ENCODE measurements at regions not wholly inside any gene's neighbourhood (a gene's known extent, or its start where the extent isn't known, plus 50 kb on each side); places are given as distances from the start of the nearest gene placed in this dataset.
"Not testable (repeated sequence)": the region's sequence is repeated elsewhere in the genome, so short reads cannot be mapped to it uniquely, and the experiment has no call there.

GRCh38 chr6:28824793-28825731 lies 98.7 kb downstream of the TRIM27 start:
- no peaks in the 10 kb centered on the region for H3K36me3 ChIP-seq (ENCODE audit: control insufficient read depth in 5 of 5, insufficient read depth in 5 of 5, low read length in 5 of 5)
- no peak overlapping the region for H3K27ac ChIP-seq (ENCODE audit: low read depth, low read length)
- peaks cover 0 to 9% (median 7%) of the 10 kb centered on the region in 5 donors for H3K4me1 ChIP-seq (ENCODE audit: control insufficient read depth in 5 of 5, insufficient read depth in 5 of 5, low read length in 5 of 5)
- peaks cover 16 to 60% (median 33%) of the 10 kb centered on the region in 5 donors for H3K27me3 ChIP-seq (ENCODE audit: control insufficient read depth in 5 of 5, insufficient read depth in 4 of 5, low read length in 5 of 5)
- peak overlapping the region in 2 of 5 donors; percentile 35 to 42 for H3K4me3 ChIP-seq (ENCODE audit: low read depth in 1 of 5, low read length in 5 of 5)
- no peak overlapping the region for H3K9ac ChIP-seq (ENCODE audit: low read length in 5 of 5)
- H3K9me3 ChIP-seq (ENCODE audit: control insufficient read depth in 5 of 5, low read length in 5 of 5) = no peaks in the 10 kb centered on the region

GRCh38 chr6:28825732-28826293 lies 98.0 kb downstream of the TRIM27 start:
- peaks cover 16 to 56% (median 33%) of the 10 kb centered on the region in 5 donors for H3K27me3 ChIP-seq (ENCODE audit: control insufficient read depth in 5 of 5, insufficient read depth in 4 of 5, low read length in 5 of 5)
- no peaks in the 10 kb centered on the region for H3K9me3 ChIP-seq (ENCODE audit: control insufficient read depth in 5 of 5, low read length in 5 of 5)
- H3K36me3 ChIP-seq (ENCODE audit: control insufficient read depth in 5 of 5, insufficient read depth in 5 of 5, low read length in 5 of 5) = no peaks in the 10 kb centered on the region
- H3K27ac ChIP-seq (ENCODE audit: low read depth, low read length) = no peak overlapping the region
- no peak overlapping the region for H3K9ac ChIP-seq (ENCODE audit: low read length in 5 of 5)
- H3K4me3 ChIP-seq (ENCODE audit: low read depth in 1 of 5, low read length in 5 of 5) = peak overlapping the region in 2 of 5 donors; percentile 35 to 42
- peaks cover 0 to 9% (median 7%) of the 10 kb centered on the region in 5 donors for H3K4me1 ChIP-seq (ENCODE audit: control insufficient read depth in 5 of 5, insufficient read depth in 5 of 5, low read length in 5 of 5)

DNA sequence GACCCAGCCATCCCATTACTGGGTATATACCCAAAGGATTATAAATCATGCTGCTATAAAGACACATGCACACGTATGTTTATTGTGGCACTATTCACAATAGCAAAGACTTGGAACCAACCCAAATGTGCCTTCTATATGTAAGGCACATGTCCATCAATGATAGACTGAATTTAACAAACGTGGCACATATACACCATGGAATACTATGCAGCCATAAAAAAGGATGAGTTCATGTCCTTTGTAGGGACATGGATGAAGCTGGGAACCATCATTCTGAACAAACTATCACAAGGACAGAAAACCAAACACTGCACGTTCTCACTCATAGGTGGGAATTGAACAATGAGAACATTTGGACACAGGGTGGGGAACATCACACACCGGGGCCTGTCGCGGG lies 92.1 kb downstream of the TRIM27 start:
- peaks cover 2 to 21% (median 18%) of the 10 kb centered on the region in 5 donors for H3K27me3 ChIP-seq (ENCODE audit: control insufficient read depth in 5 of 5, insufficient read depth in 4 of 5, low read length in 5 of 5)
- not testable (repeated sequence) for H3K9me3 ChIP-seq (ENCODE audit: control insufficient read depth in 5 of 5, low read length in 5 of 5); H3K36me3 ChIP-seq (ENCODE audit: control insufficient read depth in 5 of 5, insufficient read depth in 5 of 5, low read length in 5 of 5); H3K27ac ChIP-seq (ENCODE audit: low read depth, low read length); H3K4me1 ChIP-seq (ENCODE audit: control insufficient read depth in 5 of 5, insufficient read depth in 5 of 5, low read length in 5 of 5); H3K9ac ChIP-seq (ENCODE audit: low read length in 5 of 5); H3K4me3 ChIP-seq (ENCODE audit: low read depth in 1 of 5, low read length in 5 of 5)

DNA sequence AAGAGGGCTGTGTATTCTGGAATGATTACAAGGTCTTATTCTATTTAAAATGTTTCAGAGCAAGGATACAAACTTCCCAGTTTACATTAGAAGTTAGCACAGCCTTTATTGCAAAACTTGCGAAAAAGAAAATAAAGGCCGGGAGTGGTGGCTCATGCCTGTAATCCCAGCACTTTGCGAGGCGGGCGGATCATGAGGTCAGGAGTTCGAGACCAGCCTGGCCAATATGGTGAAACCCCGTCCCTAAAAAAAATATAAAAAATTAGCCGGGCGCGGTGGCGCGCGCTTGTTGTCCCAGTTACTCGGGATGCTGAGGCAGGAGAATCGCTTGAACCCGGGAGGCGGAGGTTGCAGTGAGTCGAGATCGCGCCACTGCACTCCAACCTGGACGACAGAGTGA lies 87.1 kb downstream of the TRIM27 start:
- H3K4me3 ChIP-seq (ENCODE audit: low read depth in 1 of 5, low read length in 5 of 5); H3K9ac ChIP-seq (ENCODE audit: low read length in 5 of 5); H3K9me3 ChIP-seq (ENCODE audit: control insufficient read depth in 5 of 5, low read length in 5 of 5); H3K27ac ChIP-seq (ENCODE audit: low read depth, low read length); H3K27me3 ChIP-seq (ENCODE audit: control insufficient read depth in 5 of 5, insufficient read depth in 4 of 5, low read length in 5 of 5); H3K36me3 ChIP-seq (ENCODE audit: control insufficient read depth in 5 of 5, insufficient read depth in 5 of 5, low read length in 5 of 5): not testable (repeated sequence)
- peaks cover 0 to 25% (median 19%) of the 10 kb centered on the region in 5 donors for H3K4me1 ChIP-seq (ENCODE audit: control insufficient read depth in 5 of 5, insufficient read depth in 5 of 5, low read length in 5 of 5)

- Histone ChIP-seq H3K27me3 (ENCODE audit: control insufficient read depth in 5 of 5, insufficient read depth in 4 of 5, low read length in 5 of 5) (peaks cover 0 to 9% (median 4%) of the 10 kb centered on the region in 5 donors), H3K4me1 (ENCODE audit: control insufficient read depth in 5 of 5, insufficient read depth in 5 of 5, low read length in 5 of 5) (peaks cover 0 to 25% (median 19%) of the 10 kb centered on the region in 5 donors), H3K4me3 (ENCODE audit: low read depth in 1 of 5, low read length in 5 of 5) (peak overlapping the region; percentile 88 to 97 (median 92)), H3K9ac (ENCODE audit: low read length in 5 of 5) (peak overlapping the region; percentile 19 to 82 (median 76)), H3K36me3 (ENCODE audit: control insufficient read depth in 5 of 5, insufficient read depth in 5 of 5, low read length in 5 of 5) (no peaks in the 10 kb centered on the region), H3K27ac (ENCODE audit: low read depth, low read length) (peak overlapping the region; percentile 67), H3K9me3 (ENCODE audit: control insufficient read depth in 5 of 5, low read length in 5 of 5) (no peaks in the 10 kb centered on the region)
Observed at GRCh38 chr6:28838289-28838633, 85.5 kb downstream of the TRIM27 start.

- Histone ChIP-seq H3K9me3 (ENCODE audit: control insufficient read depth in 5 of 5, low read length in 5 of 5) (no peaks in the 10 kb centered on the region), H3K4me1 (ENCODE audit: control insufficient read depth in 5 of 5, insufficient read depth in 5 of 5, low read length in 5 of 5) (peaks cover 0 to 25% (median 19%) of the 10 kb centered on the region in 5 donors), H3K27ac (ENCODE audit: low read depth, low read length) (peak overlapping the region; percentile 67), H3K27me3 (ENCODE audit: control insufficient read depth in 5 of 5, insufficient read depth in 4 of 5, low read length in 5 of 5) (peaks cover 2 to 6% (median 3%) of the 10 kb centered on the region in 5 donors), H3K4me3 (ENCODE audit: low read depth in 1 of 5, low read length in 5 of 5) (peak overlapping the region; percentile 88 to 97 (median 92)), H3K36me3 (ENCODE audit: control insufficient read depth in 5 of 5, insufficient read depth in 5 of 5, low read length in 5 of 5) (no peaks in the 10 kb centered on the region), H3K9ac (ENCODE audit: low read length in 5 of 5) (peak overlapping the region; percentile 19 to 82 (median 76))
Observed at GRCh38 chr6:28838634-28839442, 84.9 kb downstream of the TRIM27 start.

- peak overlapping the region; percentile 67 for H3K27ac ChIP-seq (ENCODE audit: low read depth, low read length)
- no peaks in the 10 kb centered on the region for H3K9me3 ChIP-seq (ENCODE audit: control insufficient read depth in 5 of 5, low read length in 5 of 5)
- H3K4me3 ChIP-seq (ENCODE audit: low read depth in 1 of 5, low read length in 5 of 5) = peak overlapping the region; percentile 87 to 93 (median 90)
- peak overlapping the region in 2 of 5 donors; percentile 73 to 81 for H3K9ac ChIP-seq (ENCODE audit: low read length in 5 of 5)
- H3K36me3 ChIP-seq (ENCODE audit: control insufficient read depth in 5 of 5, insufficient read depth in 5 of 5, low read length in 5 of 5) = no peaks in the 10 kb centered on the region
- peaks cover 0 to 4% (median 2%) of the 10 kb centered on the region in 5 donors for H3K27me3 ChIP-seq (ENCODE audit: control insufficient read depth in 5 of 5, insufficient read depth in 4 of 5, low read length in 5 of 5)
- peaks cover 0 to 25% (median 19%) of the 10 kb centered on the region in 5 donors for H3K4me1 ChIP-seq (ENCODE audit: control insufficient read depth in 5 of 5, insufficient read depth in 5 of 5, low read length in 5 of 5)
Observed at GRCh38 chr6:28839443-28840120, 84.2 kb downstream of the TRIM27 start.

GRCh38 chr6:28841290-28841689 lies 82.5 kb downstream of the TRIM27 start:
- Histone ChIP-seq H3K9me3 (ENCODE audit: control insufficient read depth in 5 of 5, low read length in 5 of 5) (no peaks in the 10 kb centered on the region), H3K27me3 (ENCODE audit: control insufficient read depth in 5 of 5, insufficient read depth in 4 of 5, low read length in 5 of 5) (peaks cover 0 to 4% (median 2%) of the 10 kb centered on the region in 5 donors)

DNA sequence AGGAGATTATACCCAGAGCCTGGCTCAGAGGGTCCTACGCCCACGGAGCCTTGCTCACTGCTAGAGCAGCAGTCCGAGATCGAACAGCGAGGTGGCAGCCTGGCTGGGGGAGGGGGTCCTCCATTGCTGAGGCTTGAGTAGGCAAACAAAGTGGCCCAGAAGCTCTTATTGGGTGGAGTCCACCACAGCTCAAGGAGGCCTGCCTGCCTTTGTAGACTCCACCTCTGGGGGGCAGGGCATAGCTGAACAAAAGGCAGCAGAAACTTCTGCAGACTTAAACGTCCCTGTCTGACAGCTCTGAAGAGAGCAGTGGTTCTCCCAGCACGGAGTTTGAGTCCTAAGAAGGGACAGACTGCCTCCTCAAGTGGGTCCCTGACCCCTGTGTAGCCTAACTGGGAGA lies 75.0 kb downstream of the TRIM27 start:
- not testable (repeated sequence) for H3K9me3 ChIP-seq (ENCODE audit: control insufficient read depth in 5 of 5, low read length in 5 of 5); H3K36me3 ChIP-seq (ENCODE audit: control insufficient read depth in 5 of 5, insufficient read depth in 5 of 5, low read length in 5 of 5); H3K9ac ChIP-seq (ENCODE audit: low read length in 5 of 5); H3K4me1 ChIP-seq (ENCODE audit: control insufficient read depth in 5 of 5, insufficient read depth in 5 of 5, low read length in 5 of 5); H3K4me3 ChIP-seq (ENCODE audit: low read depth in 1 of 5, low read length in 5 of 5); H3K27me3 ChIP-seq (ENCODE audit: control insufficient read depth in 5 of 5, insufficient read depth in 4 of 5, low read length in 5 of 5); H3K27ac ChIP-seq (ENCODE audit: low read depth, low read length)

More at GRCh38 chr6:28841290-28841689, 82.5 kb downstream of the TRIM27 start:
- Histone ChIP-seq H3K9ac (ENCODE audit: low read length in 5 of 5) (no peak overlapping the region), H3K36me3 (ENCODE audit: control insufficient read depth in 5 of 5, insufficient read depth in 5 of 5, low read length in 5 of 5) (no peaks in the 10 kb centered on the region), H3K27ac (ENCODE audit: low read depth, low read length) (no peak overlapping the region), H3K4me1 (ENCODE audit: control insufficient read depth in 5 of 5, insufficient read depth in 5 of 5, low read length in 5 of 5) (peaks cover 0 to 25% (median 19%) of the 10 kb centered on the region in 5 donors), H3K4me3 (ENCODE audit: low read depth in 1 of 5, low read length in 5 of 5) (no peak overlapping the region)
